SK-N-SH (cell line): ENCODE measurements at regions not wholly inside any gene's neighbourhood (a gene's known extent, or its start where the extent isn't known, plus 50 kb on each side); places are given as distances from the start of the nearest gene placed in this dataset.

Source experiments
- EP300 ChIP-seq, 2 experiments: IDR thresholded peaks; 2 replicates each; pipeline versions ENCODE4 v1.4.0 to v1.6.1; 2012; ENCODE audit warnings: borderline replicate concordance in 1 of 2, low read depth in 1 of 2, low read length in 1 of 2
- EZH2phosphoT487 ChIP-seq: fragments of 200-600 bp; sonication (generic); IDR thresholded peaks from 2 replicates; pipeline ENCODE4 v1.6.1; 2017; ENCODE audit warnings: low read depth, mixed run types, mild to moderate bottlenecking, antibody characterized with exemption, moderate library complexity, borderline replicate concordance
- GATA2 ChIP-seq: sonication (generic); formaldehyde crosslinking; IDR thresholded peaks from 2 replicates; pipeline ENCODE4 v1.5.0; 2020; ENCODE audit warnings: mild to moderate bottlenecking, missing genetic modification reagents
- JUND ChIP-seq: IDR thresholded peaks from 2 replicates; pipeline ENCODE4 v1.4.0; 2012
- PBX3 ChIP-seq: IDR thresholded peaks from 2 replicates; pipeline ENCODE4; 2012
- REST ChIP-seq: IDR thresholded peaks from 2 replicates; pipeline ENCODE4 v1.6.1; 2012; ENCODE audit warnings: mild to moderate bottlenecking, low read depth, low read length, moderate library complexity
- SIN3A ChIP-seq: IDR thresholded peaks from 2 replicates; pipeline ENCODE4 v1.6.1; 2012; ENCODE audit warnings: low read depth, mild to moderate bottlenecking, low read length, moderate library complexity, borderline replicate concordance
- SMC3 ChIP-seq: IDR thresholded peaks from 2 replicates; pipeline ENCODE4 v1.6.1; 2012; ENCODE audit warnings: low read depth, low read length, improper control_type of control experiment
- TAF1 ChIP-seq: IDR thresholded peaks from 2 replicates; pipeline ENCODE4 v1.6.1; 2012; ENCODE audit warnings: low read depth, mild to moderate bottlenecking, low read length, moderate library complexity, borderline replicate concordance
- ZBTB33 ChIP-seq: IDR thresholded peaks from 2 replicates; pipeline ENCODE4 v1.4.0; 2012; ENCODE audit warnings: low read depth, borderline replicate concordance
- TF ChIP-seq, protein P1 (sequence below): fragments of 200-600 bp; sonication (generic); IDR thresholded peaks from 2 replicates; pipeline ENCODE4 v1.6.1; 2017; ENCODE audit warnings: antibody characterized with exemption, mild to moderate bottlenecking, moderate library complexity

- no peak for TF ChIP-seq GATA2 (CRISPR knock-in tag)
- TF ChIP-seq ZBTB33, result no peak
- TF ChIP-seq JUND, result no peak
- TF ChIP-seq, protein P1, sequence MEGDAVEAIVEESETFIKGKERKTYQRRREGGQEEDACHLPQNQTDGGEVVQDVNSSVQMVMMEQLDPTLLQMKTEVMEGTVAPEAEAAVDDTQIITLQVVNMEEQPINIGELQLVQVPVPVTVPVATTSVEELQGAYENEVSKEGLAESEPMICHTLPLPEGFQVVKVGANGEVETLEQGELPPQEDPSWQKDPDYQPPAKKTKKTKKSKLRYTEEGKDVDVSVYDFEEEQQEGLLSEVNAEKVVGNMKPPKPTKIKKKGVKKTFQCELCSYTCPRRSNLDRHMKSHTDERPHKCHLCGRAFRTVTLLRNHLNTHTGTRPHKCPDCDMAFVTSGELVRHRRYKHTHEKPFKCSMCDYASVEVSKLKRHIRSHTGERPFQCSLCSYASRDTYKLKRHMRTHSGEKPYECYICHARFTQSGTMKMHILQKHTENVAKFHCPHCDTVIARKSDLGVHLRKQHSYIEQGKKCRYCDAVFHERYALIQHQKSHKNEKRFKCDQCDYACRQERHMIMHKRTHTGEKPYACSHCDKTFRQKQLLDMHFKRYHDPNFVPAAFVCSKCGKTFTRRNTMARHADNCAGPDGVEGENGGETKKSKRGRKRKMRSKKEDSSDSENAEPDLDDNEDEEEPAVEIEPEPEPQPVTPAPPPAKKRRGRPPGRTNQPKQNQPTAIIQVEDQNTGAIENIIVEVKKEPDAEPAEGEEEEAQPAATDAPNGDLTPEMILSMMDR, result no peak
- no peak for TF ChIP-seq REST
- no peak for TF ChIP-seq SIN3A
- no peak for TF ChIP-seq EZH2phosphoT487
- TF ChIP-seq PBX3, result no peak
- no peak for TF ChIP-seq SMC3
- TF ChIP-seq TAF1, result no peak
- TF ChIP-seq EP300 (IDR thresholded peaks at IDR 0.05; ENCODE audit: borderline replicate concordance in 1 of 2, low read depth in 1 of 2, low read length in 1 of 2), result no peak
Observed at GRCh38 chrX:144388738-144389137, 504.9 kb downstream of the UBE2NL start.
